T-cell (primary cell): ENCODE measurements at regions not wholly inside any gene's neighbourhood (a gene's known extent, or its start where the extent isn't known, plus 50 kb on each side); places are given as distances from the start of the nearest gene placed in this dataset.

ENCODE experiments used
- ATAC-seq, 4 experiments: fragments of 200-7000 bp in 3 of 4; fragments of 150-1000 bp in 1 of 4; cut with Tn5 transposase; replicated peaks in 1 of 4; 1 replicate in 3 of 4; 2 replicates in 1 of 4; pipeline ENCODE4 v1.10.0; 2021; ENCODE audit warnings: moderate library complexity in 3 of 4, mild to moderate bottlenecking in 2 of 4, moderate number of reproducible peaks in 1 of 4
- CTCF ChIA-PET, 2 donors: fragments of 300-600 bp; sonication (Branson Sonifier 250); formaldehyde crosslinking; loops; one replicate each; lab custom pipeline; 2022; ENCODE audit warnings: antibody characterized with exemption in 2 of 2; lab: Charles Lee
- POLR2A ChIA-PET, 2 donors: fragments of 300-600 bp; sonication (Branson Sonifier 250); formaldehyde crosslinking; loops; one replicate each; lab custom pipeline; 2022; ENCODE audit warnings: antibody characterized with exemption in 2 of 2; lab: Charles Lee
- DNase-seq, 35 experiments: peaks; one replicate each; pipeline versions ENCODE4 v3.0.0 to v3.0.0-alpha.2; 2013 to 2023
- H3K27ac ChIP-seq: one replicate; pipeline ENCODE4 v1.5.1; 2013; ENCODE audit warnings: low read length
- H3K27me3 ChIP-seq, 2 experiments: replicated peaks in 1 of 2; 1 replicate in 1 of 2; 2 replicates in 1 of 2; pipeline versions ENCODE4 v1.6.1 to v1.7.0; 2013; ENCODE audit warnings: low read length in 1 of 2, mixed read lengths in 1 of 2; ENCODE audit not compliant: control insufficient read depth in 2 of 2, insufficient read depth in 2 of 2; ENCODE audit errors: extremely low read depth in 1 of 2
- H3K36me3 ChIP-seq, 2 donors: 1 replicate in 1 of 2; 2 replicates in 1 of 2; pipeline versions ENCODE4 v1.6.1 to v1.7.0; 2013; ENCODE audit warnings: low read length in 1 of 2; ENCODE audit not compliant: control insufficient read depth in 2 of 2, insufficient read depth in 1 of 2; ENCODE audit errors: extremely low read depth in 1 of 2
- H3K4me1 ChIP-seq, 2 experiments: 1 replicate in 1 of 2; 2 replicates in 1 of 2; pipeline versions ENCODE4 v1.6.1 to v1.7.0; 2013; ENCODE audit warnings: low read length in 2 of 2, mixed read lengths in 1 of 2; ENCODE audit not compliant: insufficient read depth in 2 of 2, control insufficient read depth in 1 of 2; ENCODE audit errors: extremely low read depth in 1 of 2
- H3K4me3 ChIP-seq, 2 donors: 1 replicate in 1 of 2; 2 replicates in 1 of 2; pipeline versions ENCODE4 v1.5.1 to v1.7.0; 2013; ENCODE audit warnings: mild to moderate bottlenecking in 2 of 2, low read length in 1 of 2, moderate library complexity in 1 of 2; ENCODE audit not compliant: control insufficient read depth in 1 of 2; ENCODE audit errors: extremely low read depth in 1 of 2
- H3K9me3 ChIP-seq: 2 replicates; pipeline ENCODE4 v1.7.0; 2013
- H3K27ac Mint-ChIP-seq, 2 donors: one replicate each; pipeline ENCODE4 v1.8.0; 2020 to 2021; ENCODE audit warnings: mild to moderate bottlenecking in 2 of 2, mixed read lengths in 2 of 2
- H3K27me3 Mint-ChIP-seq, 2 donors: one replicate each; pipeline ENCODE4 v1.8.0; 2021 to 2022; ENCODE audit warnings: mixed read lengths in 2 of 2
- H3K36me3 Mint-ChIP-seq: one replicate; pipeline ENCODE4 v1.8.0; 2021; ENCODE audit warnings: mixed read lengths
- H3K4me1 Mint-ChIP-seq, 3 donors: one replicate each; pipeline ENCODE4 v1.8.0; 2020 to 2022; ENCODE audit warnings: mixed read lengths in 3 of 3, mild to moderate bottlenecking in 1 of 3
- H3K4me3 Mint-ChIP-seq, 3 donors: one replicate each; pipeline ENCODE4 v1.8.0; 2020 to 2022; ENCODE audit warnings: mild to moderate bottlenecking in 3 of 3, mixed read lengths in 3 of 3, moderate library complexity in 3 of 3
- H3K9me3 Mint-ChIP-seq, 3 donors: one replicate each; pipeline ENCODE4 v1.8.0; 2020 to 2022; ENCODE audit warnings: mixed read lengths in 3 of 3
- WGBS: methylation state at CpG from one replicate; pipeline ENCODE4 v1.1.5; 2013; ENCODE audit warnings: missing lambda C conversion rate; ENCODE audit not compliant: insufficient coverage; 5-methylcytosine and 5-hydroxymethylcytosine counted together

DNA sequence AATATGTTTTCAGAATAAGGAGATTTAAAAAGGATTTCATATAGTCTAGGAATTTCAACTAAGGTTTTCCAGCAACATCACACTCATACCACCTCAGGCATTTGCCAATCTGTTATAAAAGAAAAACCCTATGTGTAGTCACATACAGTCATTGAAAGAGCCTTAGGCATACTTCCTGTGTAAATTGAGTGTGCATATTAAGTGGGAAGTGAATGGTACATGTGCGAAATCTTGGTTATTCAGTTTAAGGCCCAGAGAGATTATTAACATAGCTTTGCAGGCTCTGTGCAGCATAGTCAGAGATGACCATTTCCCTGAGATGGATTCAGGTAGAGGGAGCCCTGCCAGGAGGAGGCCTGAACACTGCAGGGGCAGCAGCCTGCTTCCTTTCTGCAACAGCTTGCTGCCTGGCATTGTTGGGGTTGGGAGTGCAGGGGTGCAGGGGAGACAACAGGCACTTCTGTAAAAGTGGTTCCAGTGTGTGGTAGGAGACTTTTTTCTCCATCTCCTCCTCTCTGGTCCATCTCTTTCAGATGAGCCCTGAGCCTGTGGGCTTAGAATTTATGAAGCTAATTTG lies 100.1 kb upstream of the OSR1 start:
- no peak overlapping the region for H3K27ac Mint-ChIP-seq
- H3K36me3 ChIP-seq = no peaks in the 10 kb centered on the region
- no peak overlapping the region for H3K27ac ChIP-seq
- no peaks in the 10 kb centered on the region for H3K4me1 ChIP-seq
- WGBS = 78% methylated on average over 1 of the region's 1 CpG
- no peak for ATAC-seq
- H3K4me3 ChIP-seq = no peak overlapping the region
- POLR2A ChIA-PET = interaction anchor here in 1 of 2 donors (0.6 kb wide), 2 partner anchors 12 to 196 kb away, joined by 3 read pairs; no protein-coding TSS in a partner anchor
- CTCF ChIA-PET = no interaction called here
- DNase-seq = no peak
- H3K27me3 ChIP-seq = peaks cover 0 to 4% of the 10 kb centered on the region in 2 experiments
- no peaks in the 10 kb centered on the region for H3K4me1 Mint-ChIP-seq
- H3K9me3 ChIP-seq = no peaks in the 10 kb centered on the region
- H3K9me3 Mint-ChIP-seq = peaks cover 0 to 12% (median 5%) of the 10 kb centered on the region in 3 donors
- no peak overlapping the region for H3K4me3 Mint-ChIP-seq
- peaks cover 9 to 14% of the 10 kb centered on the region in 2 donors for H3K27me3 Mint-ChIP-seq
- no peaks in the 10 kb centered on the region for H3K36me3 Mint-ChIP-seq

DNA sequence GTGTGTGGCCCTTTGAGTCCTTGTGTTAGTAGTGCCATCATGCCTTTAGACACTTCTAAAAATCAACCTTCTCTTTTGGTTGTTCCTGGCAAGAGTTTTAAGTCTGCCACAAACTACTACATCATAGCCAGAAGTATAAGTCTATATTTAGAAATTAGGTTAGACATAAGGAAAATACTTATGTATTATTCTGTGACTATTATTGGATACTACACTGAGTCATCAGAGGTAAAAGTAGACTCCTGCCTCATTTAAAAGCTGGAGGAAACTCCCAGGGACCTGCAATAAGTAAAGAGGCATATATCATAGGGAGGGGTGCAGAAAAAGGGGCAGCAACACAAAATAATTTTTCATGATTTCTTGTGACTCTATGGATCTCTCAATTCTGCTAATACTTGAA lies 99.4 kb upstream of the OSR1 start:
- CTCF ChIA-PET = no interaction called here
- no peaks in the 10 kb centered on the region for H3K36me3 Mint-ChIP-seq
- no peaks in the 10 kb centered on the region for H3K4me1 Mint-ChIP-seq
- no peak overlapping the region for H3K27ac ChIP-seq
- H3K4me1 ChIP-seq = no peaks in the 10 kb centered on the region
- POLR2A ChIA-PET = interaction anchor here in 1 of 2 donors (0.6 kb wide), 1 partner anchor 196 kb away, joined by 3 read pairs; no protein-coding TSS in a partner anchor
- no peak overlapping the region for H3K4me3 Mint-ChIP-seq
- H3K36me3 ChIP-seq = no peaks in the 10 kb centered on the region
- no peak for DNase-seq
- peaks cover 0 to 4% of the 10 kb centered on the region in 2 experiments for H3K27me3 ChIP-seq
- peaks cover 9 to 19% of the 10 kb centered on the region in 2 donors for H3K27me3 Mint-ChIP-seq
- ATAC-seq = no peak
- peaks cover 0 to 12% (median 5%) of the 10 kb centered on the region in 3 donors for H3K9me3 Mint-ChIP-seq
- no peak overlapping the region for H3K27ac Mint-ChIP-seq
- no peaks in the 10 kb centered on the region for H3K9me3 ChIP-seq
- no peak overlapping the region for H3K4me3 ChIP-seq

DNA sequence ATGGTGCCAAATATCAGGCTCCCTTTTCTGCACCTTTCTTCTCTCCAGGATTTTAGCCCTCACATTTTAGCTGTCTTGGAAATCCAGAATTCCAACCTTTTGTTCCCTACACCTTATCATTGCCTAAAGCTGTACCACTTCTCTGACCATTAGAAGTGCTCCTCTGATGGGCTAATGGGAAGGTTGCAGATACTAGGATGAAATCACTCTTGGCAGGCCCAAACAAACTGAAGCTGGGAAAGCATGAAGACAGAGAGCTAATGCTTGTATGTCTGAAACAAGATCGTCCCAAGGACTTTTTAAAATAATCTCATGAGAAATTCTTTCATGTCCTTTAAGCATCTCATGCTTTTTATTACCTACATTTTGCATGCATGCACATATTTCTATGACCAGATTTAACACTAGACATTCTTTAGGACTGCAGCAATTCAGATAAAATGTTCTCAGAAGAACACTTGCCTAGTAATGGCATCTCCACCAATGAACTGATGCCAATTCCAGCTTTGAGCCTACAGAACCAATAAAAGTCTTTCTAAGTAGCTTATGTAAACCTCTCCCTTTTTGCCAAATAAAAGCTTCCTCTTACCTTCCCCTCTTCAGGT lies 98.4 kb upstream of the OSR1 start:
- Histone ChIP-seq H3K4me3 (no peak overlapping the region), H3K27ac (no peak overlapping the region), H3K9me3 (no peaks in the 10 kb centered on the region), H3K4me1 (no peaks in the 10 kb centered on the region), H3K36me3 (no peaks in the 10 kb centered on the region), H3K27me3 (peaks cover 0 to 4% of the 10 kb centered on the region in 2 experiments)
- ATAC-seq (no peak), DNase-seq (no peak)
- ChIA-PET CTCF (no interaction called here), POLR2A (no interaction called here)
- no peaks in the 10 kb centered on the region for H3K36me3 Mint-ChIP-seq
- peaks cover 0 to 12% (median 5%) of the 10 kb centered on the region in 3 donors for H3K9me3 Mint-ChIP-seq
- 56% methylated on average over 1 of the region's 1 CpG for WGBS
- peaks cover 0 to 13% of the 10 kb centered on the region in 2 donors for H3K27me3 Mint-ChIP-seq
- H3K27ac Mint-ChIP-seq = no peak overlapping the region
- H3K4me1 Mint-ChIP-seq = no peaks in the 10 kb centered on the region
- no peak overlapping the region for H3K4me3 Mint-ChIP-seq

DNA sequence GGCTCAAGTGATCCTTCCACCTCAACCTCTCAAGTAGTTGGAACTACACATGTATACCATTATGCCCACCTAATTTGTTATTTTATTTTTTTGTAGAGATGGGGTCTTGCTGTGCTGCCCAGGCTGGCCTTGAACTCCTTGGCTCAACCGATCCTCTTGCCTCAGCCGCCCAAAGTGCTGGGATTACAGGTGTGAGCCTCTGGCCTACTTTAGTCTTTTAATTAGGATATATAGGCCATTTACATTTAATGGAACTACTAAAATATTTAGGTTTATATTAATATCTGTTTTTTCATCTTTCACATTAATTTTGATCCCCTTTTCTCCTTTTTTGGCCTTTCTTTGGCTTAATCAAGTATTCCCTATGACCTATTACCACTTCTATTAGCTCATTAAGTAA lies 95.7 kb upstream of the OSR1 start:
- WGBS = no CpG with 5 or more reads among the region's 2 CpGs
- Histone ChIP-seq H3K27me3 (peaks cover 0 to 5% of the 10 kb centered on the region in 2 experiments), H3K9me3 (no peaks in the 10 kb centered on the region), H3K27ac (no peak overlapping the region), H3K36me3 (no peaks in the 10 kb centered on the region), H3K4me3 (no peak overlapping the region), H3K4me1 (no peaks in the 10 kb centered on the region)
- Mint-ChIP-seq H3K4me3 (no peak overlapping the region), H3K27me3 (peaks cover 2 to 13% of the 10 kb centered on the region in 2 donors), H3K9me3 (peaks cover 0 to 12% (median 5%) of the 10 kb centered on the region in 3 donors), H3K36me3 (no peaks in the 10 kb centered on the region), H3K27ac (no peak overlapping the region), H3K4me1 (no peaks in the 10 kb centered on the region)
- DNase-seq = no peak
- CTCF ChIA-PET = no interaction called here
- no peak for ATAC-seq
- POLR2A ChIA-PET = interaction anchor here (0.6 kb wide), 2 partner anchors 78 to 853 kb away, joined by 3 to 4 read pairs; no protein-coding TSS in a partner anchor

DNA sequence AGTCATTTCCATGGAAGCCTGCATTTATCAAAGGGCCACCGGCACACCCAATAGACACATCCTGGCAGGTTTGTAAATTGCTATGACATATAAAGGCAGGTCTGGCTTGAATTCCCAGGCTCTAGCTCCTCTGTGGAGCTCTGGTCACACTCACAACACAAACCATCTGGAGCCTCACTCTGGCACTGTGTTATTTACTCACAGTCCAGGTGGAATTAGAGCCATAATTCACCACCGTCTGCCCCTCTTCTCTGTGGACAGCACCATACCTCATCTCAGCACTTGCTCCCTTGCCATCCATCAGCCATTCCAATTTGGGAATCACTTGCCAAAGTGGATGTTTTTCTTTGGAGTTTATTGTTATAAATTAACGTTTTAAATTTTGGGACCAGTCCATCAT lies 84.3 kb upstream of the OSR1 start:
- H3K4me3 Mint-ChIP-seq = no peak overlapping the region
- Histone ChIP-seq H3K4me3 (no peak overlapping the region), H3K9me3 (no peaks in the 10 kb centered on the region), H3K27me3 (peaks cover 0 to 2% of the 10 kb centered on the region in 2 experiments), H3K27ac (no peak overlapping the region), H3K4me1 (no peaks in the 10 kb centered on the region), H3K36me3 (no peaks in the 10 kb centered on the region)
- POLR2A ChIA-PET = no interaction called here
- no peak for ATAC-seq
- 100% methylated on average over 1 of the region's 3 CpGs for WGBS
- no peak for DNase-seq
- H3K27me3 Mint-ChIP-seq = peaks cover 4 to 40% of the 10 kb centered on the region in 2 donors
- peaks cover 0 to 21% (median 0%) of the 10 kb centered on the region in 3 donors for H3K9me3 Mint-ChIP-seq
- no peaks in the 10 kb centered on the region for H3K36me3 Mint-ChIP-seq
- H3K27ac Mint-ChIP-seq = no peak overlapping the region
- CTCF ChIA-PET = no interaction called here
- H3K4me1 Mint-ChIP-seq = no peaks in the 10 kb centered on the region

DNA sequence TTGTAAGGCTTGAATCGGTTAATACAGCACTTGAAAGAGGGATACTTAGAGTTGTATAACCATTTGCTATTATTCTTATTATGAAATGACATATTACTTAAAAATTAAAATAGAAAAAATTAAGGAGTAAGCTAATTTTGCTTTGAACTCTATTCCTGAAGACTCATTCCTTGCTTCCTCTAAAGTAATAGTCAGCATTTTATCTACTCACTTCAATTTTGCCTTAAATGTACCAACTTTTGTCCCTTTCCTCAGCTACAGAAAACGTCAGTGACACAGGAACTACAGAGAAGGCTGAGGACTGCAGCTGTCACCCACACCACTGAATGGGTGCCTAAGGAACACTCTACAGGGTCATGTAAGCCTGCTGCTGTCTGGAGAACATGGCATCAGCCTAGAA lies 80.7 kb upstream of the OSR1 start:
- Mint-ChIP-seq H3K36me3 (no peaks in the 10 kb centered on the region), H3K9me3 (peaks cover 0 to 7% (median 0%) of the 10 kb centered on the region in 3 donors), H3K4me1 (no peaks in the 10 kb centered on the region), H3K4me3 (no peak overlapping the region), H3K27me3 (peaks cover 10 to 39% of the 10 kb centered on the region in 2 donors), H3K27ac (no peak overlapping the region)
- ATAC-seq = no peak
- H3K36me3 ChIP-seq = no peaks in the 10 kb centered on the region
- peaks cover 0 to 2% of the 10 kb centered on the region in 2 experiments for H3K27me3 ChIP-seq
- H3K27ac ChIP-seq = no peak overlapping the region
- WGBS = 33% methylated on average over 1 of the region's 2 CpGs
- CTCF ChIA-PET = no interaction called here
- no peaks in the 10 kb centered on the region for H3K9me3 ChIP-seq
- POLR2A ChIA-PET = interaction anchor here in 1 of 2 donors (0.6 kb wide), 1 partner anchor 11 kb away, joined by 3 read pairs; no protein-coding TSS in a partner anchor
- DNase-seq = no peak
- no peaks in the 10 kb centered on the region for H3K4me1 ChIP-seq
- H3K4me3 ChIP-seq = no peak overlapping the region
